ENCODE measurements at regions not wholly inside any gene's neighbourhood (a gene's known extent, or its start where the extent isn't known, plus 50 kb on each side); places are given as distances from the start of the nearest gene placed in this dataset.

- Histone ChIP-seq H3K27ac (ENCODE audit: low read depth) (no peak overlapping the region), H3K36me3 (ENCODE audit: insufficient read depth) (no peaks in the 10 kb centered on the region), H4K20me1 (replicated peaks; ENCODE audit: insufficient read depth) (no peaks in the 10 kb centered on the region), H3K4me2 (no peak overlapping the region), H2AFZ (no peak overlapping the region), H3K4me1 (ENCODE audit: insufficient read depth) (no peaks in the 10 kb centered on the region), H3K9me2 (ENCODE audit: insufficient read depth) (no peaks in the 10 kb centered on the region), H3F3A (replicated peaks; ENCODE audit: low read depth) (no peaks in the 10 kb centered on the region), H3K4me3 (no peak overlapping the region), H3K27me3 (ENCODE audit: insufficient read depth) (no peaks in the 10 kb centered on the region), H3K79me2 (replicated peaks; ENCODE audit: insufficient read depth) (no peaks in the 10 kb centered on the region)
- no peak for ATAC-seq
- no peak for TF ChIP-seq CREB1 (CRISPR knock-in tag; IDR thresholded peaks at IDR 0.05; ENCODE audit: low read depth)
- TF ChIP-seq ETS1 (IDR thresholded peaks at IDR 0.05): no peak
- no peak for TF ChIP-seq JUNB (IDR thresholded peaks at IDR 0.05; ENCODE audit: unreplicated experiment)
- no peak for TF ChIP-seq ZNF114 (CRISPR knock-in tag; IDR thresholded peaks at IDR 0.05)
- TF ChIP-seq NANOG (IDR thresholded peaks at IDR 0.05; ENCODE audit: borderline replicate concordance): no peak
- no peak for TF ChIP-seq POLR2AphosphoS5 (IDR thresholded peaks at IDR 0.05; ENCODE audit: low read depth)
- no peak for TF ChIP-seq REST (IDR thresholded peaks at IDR 0.05; ENCODE audit: unreplicated experiment)
- no peak for TF ChIP-seq EZH2 (IDR thresholded peaks at IDR 0.05; ENCODE audit: low read depth, unreplicated experiment)
- TF ChIP-seq STAT1 (IDR thresholded peaks at IDR 0.05; ENCODE audit: unreplicated experiment): no peak
- TF ChIP-seq CTCF (conservative IDR thresholded peaks at IDR 0.05; ENCODE audit: low read depth in 2 of 2): no peak
- TF ChIP-seq ZNF462 (CRISPR knock-in tag; IDR thresholded peaks at IDR 0.05): no peak
- Mint-ChIP-seq H3K4me3 (no peak overlapping the region), H3K27ac (no peak overlapping the region), H3K4me1 (no peaks in the 10 kb centered on the region; the same call in 2 of the 3 replicates), H3K27me3 (ENCODE audit: insufficient read depth, low read depth, poor library complexity) (peaks cover 3% of the 10 kb centered on the region), H3K9me3 (no peaks in the 10 kb centered on the region; the same call in 1 of the 3 replicates), H3K36me3 (ENCODE audit: low read depth) (no peaks in the 10 kb centered on the region)
- DNase-seq (ENCODE audit: low spot score): no peak
Measured at GRCh38 chr3:189554868-189555557, 76.2 kb upstream of the TP63 start.
